ENCODE measurements at regions not wholly inside any gene's neighbourhood (a gene's known extent, or its start where the extent isn't known, plus 50 kb on each side); places are given as distances from the start of the nearest gene placed in this dataset.

GRCh38 chr17:72542317-72542716 is 421.5 kb downstream of the SOX9 start:
- Histone ChIP-seq H3K4me1 (ENCODE audit: insufficient read depth) (peaks cover 2% of the 10 kb centered on the region), H3K4me3 (no peak overlapping the region), H3K9me3 (no peaks in the 10 kb centered on the region), H3K27me3 (no peaks in the 10 kb centered on the region), H3K36me3 (no peaks in the 10 kb centered on the region), H3K27ac (no peak overlapping the region)
- no peak for DNase-seq
- no peak for TF ChIP-seq CTCF (IDR thresholded peaks at IDR 0.05)
- no peak for TF ChIP-seq POLR2A (IDR thresholded peaks at IDR 0.05)
- TF ChIP-seq EP300 (IDR thresholded peaks at IDR 0.05) = no peak
- intact Hi-C loops (cut with DNase I) = loop anchor here in 2 of 4 donors (5.0 to 10.0 kb wide), 2 partner anchors 1900 to 1908 kb away; no protein-coding TSS in a partner anchor
- 34 to 43% (median 40%) methylated on average over 5 of the region's 5 CpGs for WGBS, 3 donors

DNA sequence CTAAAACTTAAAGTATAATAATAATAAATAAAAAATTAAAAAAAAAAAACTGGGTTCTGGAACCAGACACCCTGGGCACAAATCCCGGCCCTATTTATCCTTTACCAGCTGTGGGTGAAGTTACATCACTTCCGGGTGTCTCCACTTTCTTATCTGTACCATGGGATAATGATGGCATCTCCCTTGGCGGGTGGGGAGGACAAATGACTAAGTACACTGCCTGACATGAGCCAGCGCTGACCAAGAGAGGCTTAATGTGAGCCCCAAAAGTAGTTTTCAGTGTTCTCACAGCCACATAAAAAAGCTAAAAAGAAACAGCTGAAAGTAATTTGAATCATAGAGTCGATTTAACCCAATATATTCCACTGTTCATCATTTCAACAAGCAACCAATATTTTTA is 424.9 kb downstream of the SOX9 start:
- intact Hi-C loops (cut with DNase I) = loop anchor here in 1 of 4 donors (10.0 kb wide), 1 partner anchor 1911 kb away; no protein-coding TSS in a partner anchor
- Histone ChIP-seq H3K4me3 (no peak overlapping the region), H3K4me1 (ENCODE audit: insufficient read depth) (no peaks in the 10 kb centered on the region), H3K27me3 (no peaks in the 10 kb centered on the region), H3K9me3 (no peaks in the 10 kb centered on the region), H3K36me3 (no peaks in the 10 kb centered on the region), H3K27ac (no peak overlapping the region)
- WGBS, 3 donors = 78 to 81% (median 81%) methylated on average over 5 of the region's 5 CpGs
- no peak for DNase-seq
- TF ChIP-seq POLR2A (IDR thresholded peaks at IDR 0.05) = no peak
- TF ChIP-seq CTCF (IDR thresholded peaks at IDR 0.05) = no peak
- no peak for TF ChIP-seq EP300 (IDR thresholded peaks at IDR 0.05)

- Histone ChIP-seq H3K4me1 (ENCODE audit: insufficient read depth) (no peaks in the 10 kb centered on the region), H3K27me3 (no peaks in the 10 kb centered on the region), H3K4me3 (no peak overlapping the region), H3K27ac (no peak overlapping the region), H3K36me3 (no peaks in the 10 kb centered on the region), H3K9me3 (no peaks in the 10 kb centered on the region)
- no peak for TF ChIP-seq POLR2A (IDR thresholded peaks at IDR 0.05)
- TF ChIP-seq CTCF (IDR thresholded peaks at IDR 0.05) = no peak
- no peak for TF ChIP-seq EP300 (IDR thresholded peaks at IDR 0.05)
- intact Hi-C loops (cut with DNase I) = no loop called here
- no peak for DNase-seq
- WGBS, 3 donors = 72 to 83% (median 76%) methylated on average over 16 of the region's 16 CpGs
Observed at GRCh38 chr17:72553051-72553755, 432.4 kb downstream of the SOX9 start.

DNA sequence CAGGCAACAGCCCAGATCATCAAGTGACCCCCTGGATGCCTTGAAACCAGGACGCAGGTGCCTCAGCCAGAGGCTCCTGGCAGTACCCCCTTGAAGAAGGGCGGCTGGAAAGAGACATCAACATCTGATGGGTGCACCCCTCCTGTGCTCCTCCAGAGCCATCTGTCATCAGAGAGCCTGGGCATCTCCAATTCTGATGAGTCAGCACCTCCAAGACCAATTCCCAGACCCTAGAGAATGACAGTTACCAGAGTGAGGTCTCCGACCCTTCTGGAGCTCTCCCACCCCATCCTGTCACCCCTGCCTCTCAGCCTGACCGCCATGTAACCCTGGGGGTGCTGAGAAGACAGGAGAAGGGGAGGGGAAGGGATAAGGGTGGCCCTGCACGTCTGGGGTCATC is 433.7 kb downstream of the SOX9 start:
- intact Hi-C loops (cut with DNase I) = no loop called here
- Histone ChIP-seq H3K36me3 (no peaks in the 10 kb centered on the region), H3K27me3 (no peaks in the 10 kb centered on the region), H3K4me1 (ENCODE audit: insufficient read depth) (no peaks in the 10 kb centered on the region), H3K9me3 (no peaks in the 10 kb centered on the region), H3K4me3 (no peak overlapping the region), H3K27ac (no peak overlapping the region)
- TF ChIP-seq POLR2A (IDR thresholded peaks at IDR 0.05) (no peak), CTCF (IDR thresholded peaks at IDR 0.05) (no peak), EP300 (IDR thresholded peaks at IDR 0.05) (no peak)
- WGBS, 3 donors = 34 to 46% (median 44%) methylated on average over 4 to 5 of the region's 5 CpGs
- DNase-seq = no peak

Data from ovary (tissue), 7 donors.